Neuronal stem cell (in vitro differentiated cells): ENCODE measurements at regions not wholly inside any gene's neighbourhood (a gene's known extent, or its start where the extent isn't known, plus 50 kb on each side); places are given as distances from the start of the nearest gene placed in this dataset.

ENCODE experiments used
- DNase-seq: peaks from one replicate; pipeline ENCODE4 v3.0.0-alpha.2; 2013; ENCODE audit warnings: low spot score
- H2AFZ ChIP-seq: one replicate; pipeline ENCODE4 v1.6.1; 2013; ENCODE audit warnings: mild to moderate bottlenecking, low read length, inconsistent platforms
- H2AK5ac ChIP-seq: 2 replicates; pipeline ENCODE4 v1.6.1; 2013; ENCODE audit warnings: low read depth, mild to moderate bottlenecking, inconsistent platforms, low read length, moderate library complexity, mixed read lengths
- H2BK120ac ChIP-seq: 2 replicates; pipeline ENCODE4 v1.6.1; 2013; ENCODE audit warnings: low read depth, mild to moderate bottlenecking, inconsistent platforms, low read length, moderate library complexity, mixed read lengths
- H2BK12ac ChIP-seq: one replicate; pipeline ENCODE4 v1.6.1; 2013; ENCODE audit warnings: low read length, inconsistent platforms
- H2BK15ac ChIP-seq: 2 replicates; pipeline ENCODE4 v1.6.1; 2013; ENCODE audit warnings: mild to moderate bottlenecking, low read length, inconsistent platforms, mixed read lengths
- H2BK5ac ChIP-seq: one replicate; pipeline ENCODE4 v1.6.1; 2013; ENCODE audit warnings: inconsistent platforms, mild to moderate bottlenecking, low read length, moderate library complexity
- H3K14ac ChIP-seq: one replicate; pipeline ENCODE4 v1.6.1; 2013; ENCODE audit warnings: low read length, inconsistent platforms
- H3K18ac ChIP-seq: 2 replicates; pipeline ENCODE4 v1.6.1; 2013; ENCODE audit warnings: low read length, inconsistent platforms
- H3K23ac ChIP-seq: 2 replicates; pipeline ENCODE4 v1.6.1; 2013; ENCODE audit warnings: low read depth, mild to moderate bottlenecking, mixed read lengths, low read length, inconsistent platforms; ENCODE audit not compliant: poor library complexity
- H3K27ac ChIP-seq: replicated peaks from 3 replicates; pipeline ENCODE4 v1.5.1; 2013; ENCODE audit warnings: low read length, inconsistent platforms
- H3K27me3 ChIP-seq, 3 experiments: 2 replicates each; pipeline ENCODE4 v1.6.1; 2013; ENCODE audit warnings: low read length in 3 of 3, mild to moderate bottlenecking in 2 of 3, inconsistent platforms in 1 of 3, low read depth in 1 of 3, mixed read lengths in 1 of 3, moderate library complexity in 1 of 3; ENCODE audit not compliant: control insufficient read depth in 3 of 3, insufficient read depth in 3 of 3
- H3K36me3 ChIP-seq, 2 donors: replicated peaks in 1 of 2; 2 replicates each; pipeline ENCODE4 v1.6.1; 2013; ENCODE audit warnings: low read length in 2 of 2; ENCODE audit not compliant: control insufficient read depth in 2 of 2, insufficient read depth in 2 of 2
- H3K4ac ChIP-seq: 2 replicates; pipeline ENCODE4 v1.6.1; 2013; ENCODE audit warnings: inconsistent platforms, mild to moderate bottlenecking, low read length, moderate library complexity
- H3K4me1 ChIP-seq, 2 donors: 1 replicate in 1 of 2; 2 replicates in 1 of 2; pipeline ENCODE4 v1.6.1; 2013; ENCODE audit warnings: low read length in 2 of 2, low read depth in 1 of 2; ENCODE audit not compliant: control insufficient read depth in 2 of 2, insufficient read depth in 1 of 2
- H3K4me2 ChIP-seq: one replicate; pipeline ENCODE4 v1.6.1; 2013; ENCODE audit warnings: mild to moderate bottlenecking, low read length, inconsistent platforms; ENCODE audit not compliant: insufficient read depth, poor library complexity, severe bottlenecking
- H3K4me3 ChIP-seq, 2 donors: 2 replicates each; pipeline ENCODE4 v1.5.1; 2013; ENCODE audit warnings: low read length in 2 of 2, mild to moderate bottlenecking in 2 of 2, inconsistent platforms in 1 of 2, moderate library complexity in 1 of 2
- H3K79me1 ChIP-seq: one replicate; pipeline ENCODE4 v1.6.1; 2013; ENCODE audit warnings: low read depth, mild to moderate bottlenecking, inconsistent platforms, low read length, moderate library complexity
- H3K9ac ChIP-seq: one replicate; pipeline ENCODE4 v1.6.1; 2013; ENCODE audit warnings: mild to moderate bottlenecking, low read depth, low read length, inconsistent platforms; ENCODE audit not compliant: poor library complexity
- H3K9me3 ChIP-seq, 2 donors: replicated peaks in 1 of 2; 2 replicates each; pipeline versions ENCODE3 to v1.6.1; 2013; ENCODE audit warnings: low read length in 2 of 2, mild to moderate bottlenecking in 2 of 2, inconsistent platforms in 1 of 2, low read depth in 1 of 2, mixed read lengths in 1 of 2, moderate library complexity in 1 of 2; ENCODE audit not compliant: control insufficient read depth in 2 of 2, insufficient read depth in 1 of 2
- H4K8ac ChIP-seq: one replicate; pipeline ENCODE4 v1.6.1; 2013; ENCODE audit warnings: low read depth, mild to moderate bottlenecking, inconsistent platforms, low read length, moderate library complexity
- H4K91ac ChIP-seq: one replicate; pipeline ENCODE4 v1.6.1; 2013; ENCODE audit warnings: low read length, low read depth, mild to moderate bottlenecking, inconsistent platforms; ENCODE audit not compliant: poor library complexity
- WGBS, 2 donors: extraction: QIAGEN DNeasy Blood & Tissue Kit; methylation state at CpG; one replicate each; pipeline ENCODE4 v1.1.7; 2013; ENCODE audit warnings: missing lambda C conversion rate in 2 of 2, mixed read lengths in 1 of 2; ENCODE audit not compliant: insufficient read length in 2 of 2, insufficient replicate concordance in 1 of 2; ENCODE audit errors: extremely low coverage in 2 of 2; 5-methylcytosine and 5-hydroxymethylcytosine counted together

DNA sequence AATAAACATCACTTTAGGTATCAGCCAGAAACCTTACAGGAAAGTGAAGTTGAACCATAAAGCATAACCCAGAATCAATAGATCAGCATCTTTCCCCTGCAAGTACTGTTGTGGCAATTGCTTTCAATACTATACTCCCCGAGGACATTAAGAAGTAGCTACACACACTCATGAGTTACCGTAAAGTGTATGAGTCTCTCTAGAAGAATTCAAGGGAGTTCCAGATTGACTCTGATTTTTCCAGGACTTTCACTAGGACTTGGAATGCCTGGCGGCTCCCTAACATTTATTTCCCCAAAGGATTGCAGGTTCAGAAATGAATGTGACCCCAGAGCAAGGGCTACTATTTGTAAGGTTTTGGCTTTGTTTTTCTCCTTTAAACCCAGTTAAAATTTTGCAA, 465.4 kb upstream of the MDGA2 start:
- Histone ChIP-seq H4K91ac (no peak overlapping the region), H3K36me3 (no peaks in the 10 kb centered on the region), H3K4me2 (no peak overlapping the region), H2BK15ac (no peak overlapping the region), H3K14ac (no peak overlapping the region), H2AK5ac (no peak overlapping the region), H3K27ac (no peak overlapping the region), H3K4me1 (no peaks in the 10 kb centered on the region), H3K4ac (no peak overlapping the region), H2BK5ac (no peak overlapping the region), H4K8ac (no peak overlapping the region), H3K27me3 (no peaks in the 10 kb centered on the region), H3K9me3 (no peaks in the 10 kb centered on the region), H3K4me3 (no peak overlapping the region), H2AFZ (no peak overlapping the region), H2BK12ac (no peak overlapping the region), H3K9ac (no peak overlapping the region), H2BK120ac (no peak overlapping the region), H3K79me1 (no peaks in the 10 kb centered on the region), H3K23ac (no peak overlapping the region), H3K18ac (no peak overlapping the region)
- no CpG with 5 or more reads among the region's 3 CpGs for WGBS, 2 donors
- DNase-seq = no peak

DNA sequence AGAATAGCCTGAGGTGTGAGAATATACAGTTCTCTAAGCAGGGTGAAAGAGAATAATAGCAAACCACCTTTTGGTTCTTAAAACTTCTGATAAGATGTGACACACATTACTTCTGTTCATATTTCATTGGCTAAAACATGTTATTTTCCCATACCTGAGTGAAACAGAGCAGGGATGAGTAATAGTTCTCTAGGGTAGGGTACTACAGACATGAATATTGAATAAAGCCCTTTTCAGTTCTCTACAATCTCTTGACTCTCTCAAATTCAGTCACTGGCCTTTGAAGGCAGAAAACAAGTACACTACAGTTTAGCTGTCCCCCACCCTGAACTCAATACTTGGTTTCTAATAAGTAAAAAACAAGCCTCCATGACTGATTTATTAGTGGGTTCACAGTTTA, 454.1 kb upstream of the MDGA2 start:
- DNase-seq = no peak

DNA sequence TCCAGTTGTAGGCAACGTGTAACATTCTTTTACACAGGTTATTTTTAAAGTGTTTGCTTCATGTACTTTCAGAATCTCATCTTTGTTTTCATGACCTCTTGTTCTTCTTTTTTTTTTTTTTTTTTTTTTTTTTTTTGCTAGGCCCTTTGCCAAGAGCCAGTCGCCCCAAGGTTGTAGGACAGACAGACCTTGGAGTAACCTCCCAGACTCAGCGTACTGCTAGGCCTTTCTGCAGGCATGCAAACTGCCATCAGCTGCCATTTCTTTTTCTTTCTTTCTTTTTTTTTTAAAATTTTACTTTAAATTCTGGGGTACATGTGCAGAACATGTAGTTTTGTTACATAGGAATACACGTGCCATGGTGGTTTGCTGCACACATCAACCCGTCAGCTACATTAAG, 452.3 kb upstream of the MDGA2 start:
- Histone ChIP-seq H3K9ac (no peak overlapping the region), H3K4me3 (no peak overlapping the region), H2BK5ac (no peak overlapping the region), H4K91ac (no peak overlapping the region), H3K27ac (no peak overlapping the region), H2AK5ac (no peak overlapping the region), H3K79me1 (no peaks in the 10 kb centered on the region), H3K36me3 (no peaks in the 10 kb centered on the region), H3K4ac (no peak overlapping the region), H3K18ac (no peak overlapping the region), H3K14ac (no peak overlapping the region), H3K4me1 (no peaks in the 10 kb centered on the region), H4K8ac (no peak overlapping the region), H2BK12ac (no peak overlapping the region), H3K4me2 (no peak overlapping the region), H2BK15ac (no peak overlapping the region), H3K23ac (no peak overlapping the region), H2AFZ (no peak overlapping the region), H3K27me3 (no peaks in the 10 kb centered on the region), H3K9me3 (no peaks in the 10 kb centered on the region), H2BK120ac (no peak overlapping the region)
- no CpG with 5 or more reads among the region's 5 CpGs for WGBS, 2 donors
- DNase-seq = no peak

More for the DNA sequence above, 454.1 kb upstream of the MDGA2 start:
- H3K18ac ChIP-seq = no peak overlapping the region
- H2AFZ ChIP-seq = no peak overlapping the region
- no peak overlapping the region for H3K9ac ChIP-seq
- no peaks in the 10 kb centered on the region for H3K36me3 ChIP-seq
- no peak overlapping the region for H4K91ac ChIP-seq
- no peaks in the 10 kb centered on the region for H3K4me1 ChIP-seq
- no peak overlapping the region for H3K23ac ChIP-seq
- H3K4me3 ChIP-seq = no peak overlapping the region
- no peak overlapping the region for H2BK120ac ChIP-seq
- no peak overlapping the region for H2AK5ac ChIP-seq
- H3K14ac ChIP-seq = no peak overlapping the region
- H4K8ac ChIP-seq = no peak overlapping the region
- no peaks in the 10 kb centered on the region for H3K79me1 ChIP-seq
- H2BK12ac ChIP-seq = no peak overlapping the region
- no peak overlapping the region for H3K4me2 ChIP-seq
- H3K27ac ChIP-seq = no peak overlapping the region
- no peak overlapping the region for H3K4ac ChIP-seq
- H3K27me3 ChIP-seq = no peaks in the 10 kb centered on the region
- no peaks in the 10 kb centered on the region for H3K9me3 ChIP-seq
- no peak overlapping the region for H2BK5ac ChIP-seq
- no peak overlapping the region for H2BK15ac ChIP-seq

DNA sequence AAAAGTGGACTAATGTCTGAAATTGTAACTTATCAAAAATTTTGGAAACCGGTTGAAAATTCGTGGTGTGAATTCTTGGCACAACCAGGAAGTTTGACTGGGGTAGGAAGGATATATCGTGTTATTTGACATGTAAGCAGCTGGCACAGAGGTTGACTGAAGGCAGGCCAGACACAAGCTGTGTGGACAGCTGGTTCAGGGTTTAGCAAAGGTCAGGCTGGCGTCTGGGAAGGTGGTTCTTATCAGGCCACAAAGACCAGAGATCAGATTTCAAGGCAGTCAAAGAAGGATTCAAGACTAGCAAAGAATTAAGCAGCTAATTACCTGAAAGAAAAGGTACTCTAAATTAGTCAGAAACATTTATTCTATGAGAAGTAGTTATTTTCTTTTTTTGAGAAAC, 450.2 kb upstream of the MDGA2 start:
- no peak overlapping the region for H4K8ac ChIP-seq
- no peak overlapping the region for H2AK5ac ChIP-seq
- no peak overlapping the region for H3K23ac ChIP-seq
- no peak overlapping the region for H3K4me3 ChIP-seq
- H3K4me2 ChIP-seq = no peak overlapping the region
- H2AFZ ChIP-seq = no peak overlapping the region
- no peak overlapping the region for H3K27ac ChIP-seq
- peak; percentile 61 for DNase-seq
- no peak overlapping the region for H4K91ac ChIP-seq
- H3K9ac ChIP-seq = no peak overlapping the region
- H3K79me1 ChIP-seq = no peaks in the 10 kb centered on the region
- no peak overlapping the region for H2BK5ac ChIP-seq
- no peak overlapping the region for H3K14ac ChIP-seq
- no peak overlapping the region for H2BK15ac ChIP-seq
- H3K27me3 ChIP-seq = no peaks in the 10 kb centered on the region
- no peak overlapping the region for H3K18ac ChIP-seq
- no peaks in the 10 kb centered on the region for H3K4me1 ChIP-seq
- H3K36me3 ChIP-seq = no peaks in the 10 kb centered on the region
- no peaks in the 10 kb centered on the region for H3K9me3 ChIP-seq
- H2BK120ac ChIP-seq = no peak overlapping the region
- H2BK12ac ChIP-seq = no peak overlapping the region
- H3K4ac ChIP-seq = no peak overlapping the region
- WGBS, 2 donors = no CpG with 5 or more reads among the region's 4 CpGs
